Parathyroid adenoma (tissue), 2 donors: ENCODE measurements at regions not wholly inside any gene's neighbourhood (a gene's known extent, or its start where the extent isn't known, plus 50 kb on each side); places are given as distances from the start of the nearest gene placed in this dataset.

Experiments used
- H2AFZ ChIP-seq: fragments of 300-600 bp; sonication (generic); one replicate; pipeline ENCODE4 v1.7.0; 2017; ENCODE audit warnings: antibody characterized with exemption, mild to moderate bottlenecking
- H3K27ac ChIP-seq: fragments of 300-600 bp; sonication (generic); one replicate; pipeline ENCODE4 v1.7.0; 2017
- H3K27me3 ChIP-seq: fragments of 300-600 bp; sonication (generic); one replicate; pipeline ENCODE4 v1.7.0; 2017; ENCODE audit warnings: low read length; ENCODE audit not compliant: control insufficient read depth, insufficient read depth
- H3K36me3 ChIP-seq: fragments of 300-600 bp; sonication (generic); one replicate; pipeline ENCODE4 v1.7.0; 2017; ENCODE audit warnings: low read length; ENCODE audit not compliant: control insufficient read depth, insufficient read depth
- H3K4me1 ChIP-seq: fragments of 300-600 bp; sonication (generic); one replicate; pipeline ENCODE4 v1.7.0; 2017; ENCODE audit warnings: control low read depth
- H3K4me2 ChIP-seq: fragments of 300-600 bp; sonication (generic); one replicate; pipeline ENCODE4 v1.7.0; 2017; ENCODE audit warnings: low read length
- H3K4me3 ChIP-seq: fragments of 300-600 bp; sonication (generic); one replicate; pipeline ENCODE4 v1.7.0; 2017; ENCODE audit warnings: low read depth, low read length
- H3K79me2 ChIP-seq: fragments of 300-600 bp; sonication (generic); one replicate; pipeline ENCODE4 v1.7.0; 2017; ENCODE audit warnings: control low read depth
- H3K9ac ChIP-seq: fragments of 300-600 bp; sonication (generic); one replicate; pipeline ENCODE4 v1.7.0; 2017; ENCODE audit warnings: mild to moderate bottlenecking
- H3K9me3 ChIP-seq: fragments of 300-600 bp; sonication (generic); one replicate; pipeline ENCODE4 v1.7.0; 2017; ENCODE audit warnings: low read length; ENCODE audit not compliant: control insufficient read depth
- CTCF ChIP-seq: fragments of 300-600 bp; sonication (generic); IDR thresholded peaks from one replicate; pipeline ENCODE4 v1.7.0; 2017; ENCODE audit warnings: antibody characterized with exemption, mild to moderate bottlenecking
- donor health status: primary hyperparathyroidism.

GRCh38 chr1:227370533-227371254 is 52.4 kb upstream of the CDC42BPA start:
- H3K4me1 ChIP-seq, result no peaks in the 10 kb centered on the region

GRCh38 chr1:227369102-227369760 is 50.9 kb upstream of the CDC42BPA start:
- Histone ChIP-seq H3K4me3 (no peak overlapping the region), H3K36me3 (no peaks in the 10 kb centered on the region), H3K9ac (no peak overlapping the region), H3K27ac (no peak overlapping the region), H3K4me2 (no peak overlapping the region), H3K9me3 (no peaks in the 10 kb centered on the region), H3K79me2 (no peaks in the 10 kb centered on the region), H3K4me1 (no peaks in the 10 kb centered on the region), H3K27me3 (no peaks in the 10 kb centered on the region), H2AFZ (peak overlapping the region; percentile 50)
- TF ChIP-seq CTCF, result no peak

More at GRCh38 chr1:227370533-227371254, 52.4 kb upstream of the CDC42BPA start:
- no peak for TF ChIP-seq CTCF
- Histone ChIP-seq H3K79me2 (no peaks in the 10 kb centered on the region), H3K27ac (no peak overlapping the region), H3K9ac (no peak overlapping the region), H3K36me3 (no peaks in the 10 kb centered on the region), H3K9me3 (no peaks in the 10 kb centered on the region), H3K27me3 (no peaks in the 10 kb centered on the region), H3K4me2 (no peak overlapping the region), H3K4me3 (no peak overlapping the region), H2AFZ (no peak overlapping the region)
